ENCODE measurements at regions not wholly inside any gene's neighbourhood (a gene's known extent, or its start where the extent isn't known, plus 50 kb on each side); places are given as distances from the start of the nearest gene placed in this dataset.

DNA sequence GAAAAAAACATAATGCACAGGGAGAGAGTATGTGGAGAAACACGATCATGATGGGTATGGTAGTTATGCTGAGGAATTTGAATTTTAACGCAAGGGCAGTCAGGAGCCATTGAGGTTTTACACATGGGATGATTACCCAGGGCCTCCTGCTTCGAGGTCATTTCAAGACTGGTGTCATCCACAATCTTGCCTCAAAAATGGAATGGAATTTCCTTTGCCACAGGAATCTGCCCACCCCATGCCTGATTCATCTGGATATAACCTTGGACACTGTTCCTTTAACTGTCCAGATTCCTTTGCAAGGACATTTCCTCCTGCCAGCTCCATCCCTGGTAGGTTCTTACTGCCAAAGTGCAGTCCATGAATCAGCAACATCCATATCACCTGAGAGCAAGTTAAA is 655.9 kb upstream of the TENM4 start:
- H3K14ac ChIP-seq (ENCODE audit: insufficient read length) = no peak overlapping the region
- no peak overlapping the region for H3K4me2 ChIP-seq (ENCODE audit: insufficient read depth in 1 of 2, low read depth in 2 of 2, low read length in 2 of 2)
- WGBS, 2 experiments (ENCODE audit: extremely low coverage in 1 of 2, insufficient coverage in 1 of 2, insufficient read length in 1 of 2, insufficient replicate concordance in 2 of 2, low coverage in 1 of 2, low lambda C conversion rate in 2 of 2, missing lambda C conversion rate in 1 of 2) = 66% methylated on average over 3 of the region's 3 CpGs; no CpG with 5 or more reads in 1 of the 2 experiments
- no peaks in the 10 kb centered on the region for H3K27me3 ChIP-seq (replicated peaks in 1 of 4; ENCODE audit: control insufficient read depth in 3 of 4, extremely low read depth in 1 of 4, insufficient read depth in 3 of 4, low read length in 3 of 4)
- no peaks in the 10 kb centered on the region for H3K4me1 ChIP-seq (replicated peaks in 1 of 4; ENCODE audit: control insufficient read depth in 3 of 4, insufficient read depth in 4 of 4, low read length in 3 of 4)
- FAIRE-seq (no peak), DNase-seq (ENCODE audit: low read depth in 1 of 2, low spot score in 2 of 2) (no peak)
- H3K36me3 ChIP-seq (ENCODE audit: control insufficient read depth in 2 of 4, insufficient read depth in 4 of 4, low read length in 3 of 4) = no peaks in the 10 kb centered on the region
- H4K5ac ChIP-seq (ENCODE audit: insufficient read length, low read depth, low read length) = no peak overlapping the region
- H4K8ac ChIP-seq (ENCODE audit: extremely low read depth, insufficient read depth, low read length) = no peak overlapping the region
- no peak overlapping the region for H2BK5ac ChIP-seq (ENCODE audit: low read depth, low read length)
- no peaks in the 10 kb centered on the region for H3K23me2 ChIP-seq (ENCODE audit: low read depth, low read length)
- H2AK5ac ChIP-seq (ENCODE audit: low read depth, low read length) = no peak overlapping the region
- no peak overlapping the region for H3K9ac ChIP-seq (replicated peaks in 1 of 4; ENCODE audit: extremely low read depth in 1 of 4, low read depth in 3 of 4, low read length in 3 of 4)
- CTCF ChIA-PET (ENCODE audit: partially characterized antibody) = interaction anchor here (0.9 kb wide), 1 partner anchor 72 kb away, joined by 3 read pairs; no protein-coding TSS in a partner anchor
- no peak overlapping the region for H3K4ac ChIP-seq (replicated peaks; ENCODE audit: insufficient read length, low read depth, low read length)
- H2BK12ac ChIP-seq (ENCODE audit: low read depth, low read length) = no peak overlapping the region
- no peak overlapping the region for H3K4me3 ChIP-seq (ENCODE audit: extremely low read depth in 1 of 4, insufficient read depth in 2 of 4, low read depth in 3 of 4, low read length in 4 of 4)
- H3K27ac ChIP-seq (ENCODE audit: low read depth, low read length) = no peak overlapping the region
- H2BK120ac ChIP-seq (replicated peaks; ENCODE audit: low read depth, low read length) = no peak overlapping the region
- TF ChIP-seq YY1 (IDR thresholded peaks at IDR 0.05; ENCODE audit: low read depth, low read length) = no peak
- no peak for TF ChIP-seq SRF (IDR thresholded peaks at IDR 0.05; ENCODE audit: low read depth, low read length)
- H4K20me1 ChIP-seq (replicated peaks in 1 of 2; ENCODE audit: control insufficient read depth in 1 of 2, insufficient read depth in 2 of 2, low read length in 2 of 2) = no peaks in the 10 kb centered on the region
- H2BK15ac ChIP-seq (ENCODE audit: low read length) = no peak overlapping the region
- no peaks in the 10 kb centered on the region for H3K79me1 ChIP-seq (ENCODE audit: low read depth, low read length)
- H3K18ac ChIP-seq (ENCODE audit: extremely low read depth, low read length) = no peak overlapping the region
- H3K9me3 ChIP-seq (ENCODE audit: insufficient read depth in 2 of 2, low read depth in 1 of 2, low read length in 1 of 2) = no peaks in the 10 kb centered on the region
- POLR2A ChIA-PET (ENCODE audit: partially characterized antibody) = no interaction called here
- no peak overlapping the region for H2AFZ ChIP-seq (ENCODE audit: low read length)
- H3K79me2 ChIP-seq (ENCODE audit: control insufficient read depth in 1 of 2, insufficient read depth in 2 of 2, low read length in 2 of 2) = no peaks in the 10 kb centered on the region
- no peak overlapping the region for H2BK20ac ChIP-seq (ENCODE audit: low read length)
- no peak overlapping the region for H3K23ac ChIP-seq (ENCODE audit: insufficient read length)
- H3K56ac ChIP-seq (replicated peaks; ENCODE audit: insufficient read length, low read depth, low read length) = no peak overlapping the region
- H4K91ac ChIP-seq (replicated peaks; ENCODE audit: insufficient read length, low read length) = no peak overlapping the region

All from H1 (cell line).